GM12878 (cell line): ENCODE measurements at regions not wholly inside any gene's neighbourhood (a gene's known extent, or its start where the extent isn't known, plus 50 kb on each side); places are given as distances from the start of the nearest gene placed in this dataset.

Experiments used
- ATAC-seq: fragments of 200-7000 bp; cut with Tn5 transposase; 3 replicates; pipeline ENCODE4 v1.9.1; 2020; ENCODE audit warnings: mild to moderate bottlenecking, moderate library complexity
- BruUV-seq: library from RNA; stranded (reverse); fragments of 400-500 nt; replicated peaks from 2 replicates; lab custom pipeline; 2021; lab: Mats Ljungman, UMichigan
- CTCF ChIA-PET: fragments of 300-600 bp; sonication (Branson Sonifier 250); formaldehyde crosslinking; extraction: SDS; loops from one replicate; lab custom pipeline; 2021; ENCODE audit warnings: inconsistent platforms; lab: Yijun Ruan, JAX
- POLR2A ChIA-PET: fragments of 350-600 bp; formaldehyde crosslinking; extraction: SDS; loops from one replicate; lab custom pipeline; 2021; ENCODE audit warnings: inconsistent platforms; lab: Charles Lee
- RAD21 ChIA-PET: fragments of 300-600 bp; sonication (Branson Sonifier 250); formaldehyde crosslinking; loops from one replicate; lab custom pipeline; 2023; ENCODE audit warnings: antibody characterized with exemption; ENCODE audit not compliant: unreplicated experiment; lab: Charles Lee
- SMC1A ChIA-PET: fragments of 300-600 bp; sonication (Branson Sonifier 250); formaldehyde crosslinking; loops from one replicate; lab custom pipeline; 2023; ENCODE audit not compliant: unreplicated experiment, uncharacterized antibody; lab: Charles Lee
- DNase-seq: peaks from one replicate; pipeline ENCODE4 v3.0.0-alpha.2; 2011; ENCODE audit warnings: low read depth, low spot score
- FAIRE-seq: peaks from 3 replicates; lab custom pipeline; 2011; peaks lifted over from hg19 to GRCh38; lab: Jason Lieb, UNC
- H2AFZ ChIP-seq: 2 replicates; pipeline ENCODE4 v1.6.0; 2011; ENCODE audit warnings: low read depth, low read length, control low read depth; ENCODE audit not compliant: control insufficient read depth
- H3K27ac ChIP-seq: 2 replicates; pipeline ENCODE4 v1.5.1; 2011; ENCODE audit warnings: control low read depth; ENCODE audit not compliant: control insufficient read depth, insufficient read depth
- H3K27me3 ChIP-seq, 2 experiments: replicated peaks in 1 of 2; 2 replicates each; pipeline versions ENCODE4 v1.6.0 to v1.6.1; 2011; ENCODE audit warnings: low read length in 1 of 2; ENCODE audit not compliant: control insufficient read depth in 2 of 2, insufficient read depth in 2 of 2
- H3K36me3 ChIP-seq, 2 experiments: 2 replicates each; pipeline ENCODE4 v1.5.1; 2011; ENCODE audit warnings: low read length in 1 of 2; ENCODE audit not compliant: control insufficient read depth in 2 of 2, insufficient read depth in 2 of 2
- H3K4me1 ChIP-seq: 2 replicates; pipeline ENCODE4 v1.6.1; 2011; ENCODE audit warnings: mild to moderate bottlenecking, low read length, moderate library complexity, mixed read lengths; ENCODE audit not compliant: control insufficient read depth, insufficient read depth
- H3K4me2 ChIP-seq: 2 replicates; pipeline ENCODE4 v1.6.0; 2011; ENCODE audit warnings: control low read depth; ENCODE audit not compliant: control insufficient read depth, insufficient read depth
- H3K4me3 ChIP-seq: fragments of 200-600 bp; sonication (generic); 2 replicates; pipeline ENCODE4 v1.5.1; 2016
- H3K79me2 ChIP-seq: 2 replicates; pipeline ENCODE4 v1.6.0; 2011; ENCODE audit warnings: low read length; ENCODE audit not compliant: control insufficient read depth, insufficient read depth
- H3K9ac ChIP-seq: 2 replicates; pipeline ENCODE4 v1.8.0; 2011; ENCODE audit warnings: low read length, control low read depth, mixed read lengths; ENCODE audit not compliant: control insufficient read depth, insufficient read depth
- H3K9me3 ChIP-seq: replicated peaks from 3 replicates; pipeline ENCODE4 v1.5.1; 2011; ENCODE audit warnings: mild to moderate bottlenecking, low read length; ENCODE audit not compliant: control insufficient read depth, insufficient read depth
- H4K20me1 ChIP-seq: 2 replicates; pipeline ENCODE4 v1.6.0; 2011; ENCODE audit not compliant: control insufficient read depth, insufficient read depth
- BHLHE40 ChIP-seq, 2 experiments: fragments of 450-650 bp in 1 of 2; IDR thresholded peaks; 2 replicates each; pipeline ENCODE4 v1.6.1; 2011 to 2017; ENCODE audit warnings: low read depth in 2 of 2, borderline replicate concordance in 1 of 2, improper control_type of control experiment in 1 of 2, low read length in 1 of 2, mild to moderate bottlenecking in 1 of 2
- CREM ChIP-seq: IDR thresholded peaks from 2 replicates; pipeline ENCODE4 v1.6.1; 2014; ENCODE audit warnings: antibody characterized with exemption, low read depth
- DPF2 ChIP-seq: fragments of 450-650 bp; IDR thresholded peaks from 2 replicates; pipeline ENCODE4 v1.6.1; 2017; ENCODE audit warnings: mild to moderate bottlenecking
- ELK1 ChIP-seq: IDR thresholded peaks from 2 replicates; pipeline ENCODE4 v1.6.1; 2012; ENCODE audit warnings: low read depth, low read length, improper control_type of control experiment
- IKZF1 ChIP-seq: fragments of 450-650 bp; conservative IDR thresholded peaks from 2 replicates; pipeline ENCODE4 v1.6.1; 2017; ENCODE audit warnings: antibody characterized with exemption, mild to moderate bottlenecking
- NR2F1 ChIP-seq: fragments of 450-650 bp; conservative IDR thresholded peaks from 2 replicates; pipeline ENCODE4 v1.6.1; 2017; ENCODE audit warnings: mild to moderate bottlenecking
- NRF1 ChIP-seq: conservative IDR thresholded peaks from 2 replicates; pipeline ENCODE4 v1.6.1; 2011; ENCODE audit warnings: mild to moderate bottlenecking, low read depth, low read length, improper control_type of control experiment
- SKIL ChIP-seq: fragments of 450-650 bp; IDR thresholded peaks from 2 replicates; pipeline ENCODE4 v1.6.1; 2017; ENCODE audit warnings: mild to moderate bottlenecking, low read depth, inconsistent platforms; ENCODE audit not compliant: poor library complexity, severe bottlenecking
- SREBF1 ChIP-seq: IDR thresholded peaks from 2 replicates; pipeline ENCODE4 v1.6.1; 2012; ENCODE audit warnings: mild to moderate bottlenecking, low read length
- STAT3 ChIP-seq: IDR thresholded peaks from 2 replicates; pipeline ENCODE4 v1.6.1; 2011; ENCODE audit warnings: low read depth, low read length, improper control_type of control experiment
- ZBTB40 ChIP-seq: fragments of 450-650 bp; IDR thresholded peaks from 2 replicates; pipeline ENCODE4 v1.6.1; 2016; ENCODE audit warnings: mild to moderate bottlenecking, moderate library complexity, borderline replicate concordance
- WGBS: methylation state at CpG from one replicate; pipeline ENCODE4 v1.1.6; 2016; ENCODE audit warnings: low lambda C conversion rate; ENCODE audit not compliant: insufficient replicate concordance, insufficient coverage; ENCODE audit errors: missing lambda C conversion rate; 5-methylcytosine and 5-hydroxymethylcytosine counted together
- in situ Hi-C: fragments of 300-500 bp; cut with MboI; formaldehyde crosslinking; loops from 9 replicates; pipeline ENCODE4 v1.14.3; 2018; ENCODE audit warnings: mixed read lengths
- intact Hi-C: fragments of 100-400 bp; cut with micrococcal nuclease; formaldehyde crosslinking; loops from one replicate; pipeline ENCODE4 v1.14.2; 2022; ENCODE audit not compliant: unreplicated experiment

GRCh38 chr2:180359522-180360282, 352.6 kb upstream of the CWC22 start:
- in situ Hi-C loops: no loop called here
- intact Hi-C loops: no loop called here
- no peak overlapping the region for H3K9ac ChIP-seq
- CTCF ChIA-PET: interaction anchor here (0.8 to 1.8 kb wide), 6 partner anchors 11 to 236 kb away, joined by 3 to 5 read pairs (median 4); no protein-coding TSS in a partner anchor
- SMC1A ChIA-PET: interaction anchor here (0.8 to 1.1 kb wide), 7 partner anchors 8 to 117 kb away, joined by 3 to 4 read pairs (median 3); no protein-coding TSS in a partner anchor
- no peak overlapping the region for H3K4me3 ChIP-seq
- POLR2A ChIA-PET: interaction anchor here (0.8 kb wide), 2 partner anchors 25 to 49 kb away, joined by 3 read pairs; no protein-coding TSS in a partner anchor
- RAD21 ChIA-PET: interaction anchor here (0.6 to 1.0 kb wide), 3 partner anchors 13 to 85 kb away, joined by 3 to 4 read pairs (median 3); no protein-coding TSS in a partner anchor
- peaks cover 8% of the 10 kb centered on the region for H3K4me1 ChIP-seq
- peak overlapping the region; percentile 19; the same call in 1 of the 2 replicates for H2AFZ ChIP-seq
- peak; percentile 97 for ATAC-seq
- WGBS: 0% methylated on average over 1 of the region's 1 CpG
- peak; percentile 64 for DNase-seq
- H3K4me2 ChIP-seq: peak overlapping the region; percentile 34; the same call in 1 of the 2 replicates
- H3K36me3 ChIP-seq: no peaks in the 10 kb centered on the region
- H3K9me3 ChIP-seq: no peaks in the 10 kb centered on the region
- H3K79me2 ChIP-seq: no peaks in the 10 kb centered on the region
- no peak overlapping the region; the same call in 1 of the 2 replicates for H3K27ac ChIP-seq
- H4K20me1 ChIP-seq: no peaks in the 10 kb centered on the region
- no TSS peak for BruUV-seq
- no peaks in the 10 kb centered on the region for H3K27me3 ChIP-seq
- peak; percentile 7 for FAIRE-seq
- TF ChIP-seq ELK1 (no peak), SREBF1 (no peak), BHLHE40 (IDR thresholded peaks at IDR 0.05; ENCODE audit: borderline replicate concordance in 1 of 2, low read depth in 2 of 2, low read length in 1 of 2) (0 out of 4 replicates have a peak, but pooled peaks of 1 of the 2 experiments have one; percentile 14), NRF1 (no peak), NR2F1 (peak; percentile 79), IKZF1 (peak; percentile 54; the same call in 1 of the 2 replicates), ZBTB40 (no peak), CREM (no peak), STAT3 (no peak), SKIL (no peak), DPF2 (peak; percentile 55; the same call in 1 of the 2 replicates)
